Trophoblast cell (in vitro differentiated cells and primary cell): ENCODE measurements at regions not wholly inside any gene's neighbourhood (a gene's known extent, or its start where the extent isn't known, plus 50 kb on each side); places are given as distances from the start of the nearest gene placed in this dataset.

Experiments
- DNase-seq, 2 donors: peaks; one replicate each; pipeline ENCODE4 v3.0.0-alpha.2; 2016
- H2AFZ ChIP-seq: 2 replicates; pipeline ENCODE4 v1.6.1; 2013; ENCODE audit warnings: low read length, moderate library complexity, mild to moderate bottlenecking; ENCODE audit not compliant: insufficient read depth, poor library complexity
- H2AK5ac ChIP-seq: 2 replicates; pipeline ENCODE4 v1.6.1; 2013; ENCODE audit warnings: mild to moderate bottlenecking, low read length
- H2BK120ac ChIP-seq: 2 replicates; pipeline ENCODE4 v1.6.1; 2013; ENCODE audit warnings: low read length, mild to moderate bottlenecking, moderate library complexity; ENCODE audit not compliant: insufficient read depth, poor library complexity
- H2BK12ac ChIP-seq: 2 replicates; pipeline ENCODE4 v1.6.1; 2013; ENCODE audit warnings: mild to moderate bottlenecking, low read length, moderate library complexity
- H2BK5ac ChIP-seq: 2 replicates; pipeline ENCODE4 v1.6.1; 2013; ENCODE audit warnings: low read length, low read depth, moderate library complexity, mild to moderate bottlenecking; ENCODE audit not compliant: poor library complexity
- H3K14ac ChIP-seq: 2 replicates; pipeline ENCODE4 v1.6.1; 2013; ENCODE audit warnings: mild to moderate bottlenecking, low read length
- H3K18ac ChIP-seq: 2 replicates; pipeline ENCODE4 v1.6.1; 2013; ENCODE audit warnings: mild to moderate bottlenecking, low read length
- H3K23ac ChIP-seq: 2 replicates; pipeline ENCODE4 v1.6.1; 2013; ENCODE audit warnings: low read length
- H3K27ac ChIP-seq: 2 replicates; pipeline ENCODE4 v1.5.1; 2013; ENCODE audit warnings: low read depth, mild to moderate bottlenecking, inconsistent platforms, low read length, moderate library complexity
- H3K27me3 ChIP-seq: 2 replicates; pipeline ENCODE4 v1.6.1; 2013; ENCODE audit warnings: inconsistent platforms, mild to moderate bottlenecking, low read length, moderate library complexity; ENCODE audit not compliant: insufficient read depth
- H3K36me3 ChIP-seq, 2 experiments: 1 replicate in 1 of 2; 2 replicates in 1 of 2; pipeline ENCODE4 v1.6.1; 2013; ENCODE audit warnings: low read length in 2 of 2, mild to moderate bottlenecking in 2 of 2, moderate library complexity in 1 of 2; ENCODE audit not compliant: insufficient read depth in 2 of 2, control insufficient read depth in 1 of 2
- H3K4ac ChIP-seq: 2 replicates; pipeline ENCODE4 v1.6.1; 2013; ENCODE audit warnings: low read depth, mild to moderate bottlenecking, low read length, moderate library complexity
- H3K4me1 ChIP-seq, 2 experiments: 1 replicate in 1 of 2; 2 replicates in 1 of 2; pipeline ENCODE4 v1.6.1; 2013; ENCODE audit warnings: low read length in 2 of 2, mild to moderate bottlenecking in 2 of 2, moderate library complexity in 1 of 2; ENCODE audit not compliant: insufficient read depth in 2 of 2, control insufficient read depth in 1 of 2
- H3K4me2 ChIP-seq: 2 replicates; pipeline ENCODE4 v1.6.1; 2013; ENCODE audit warnings: inconsistent platforms, mild to moderate bottlenecking, low read length, moderate library complexity
- H3K4me3 ChIP-seq: 2 replicates; pipeline ENCODE4 v1.5.1; 2013; ENCODE audit warnings: mild to moderate bottlenecking, low read depth, low read length, inconsistent platforms
- H3K79me1 ChIP-seq: one replicate; pipeline ENCODE4 v1.6.1; 2013; ENCODE audit warnings: low read length
- H3K79me2 ChIP-seq: 2 replicates; pipeline ENCODE4 v1.6.1; 2013; ENCODE audit warnings: low read length, mild to moderate bottlenecking; ENCODE audit not compliant: control insufficient read depth, insufficient read depth, poor library complexity
- H3K9ac ChIP-seq: 2 replicates; pipeline ENCODE4 v1.6.1; 2013; ENCODE audit warnings: mild to moderate bottlenecking, low read length
- H3K9me3 ChIP-seq: 2 replicates; pipeline ENCODE4 v1.6.1; 2013; ENCODE audit warnings: low read depth, mild to moderate bottlenecking, control low read depth, inconsistent platforms, low read length; ENCODE audit not compliant: insufficient read depth
- H4K12ac ChIP-seq: 2 replicates; pipeline ENCODE4 v1.6.1; 2013; ENCODE audit warnings: low read depth, mild to moderate bottlenecking, low read length, moderate library complexity
- H4K8ac ChIP-seq: 2 replicates; pipeline ENCODE4 v1.6.1; 2013; ENCODE audit warnings: low read depth, mild to moderate bottlenecking, low read length, moderate library complexity
- H4K91ac ChIP-seq: one replicate; pipeline ENCODE4 v1.6.1; 2013; ENCODE audit warnings: low read depth, mild to moderate bottlenecking, low read length, moderate library complexity
- WGBS: extraction: QIAGEN DNeasy Blood & Tissue Kit; methylation state at CpG from one replicate; pipeline ENCODE4 v1.1.7; 2013; ENCODE audit warnings: missing lambda C conversion rate; ENCODE audit not compliant: insufficient read length, insufficient coverage; ENCODE audit errors: extremely low coverage; 5-methylcytosine and 5-hydroxymethylcytosine counted together

- no peak overlapping the region for H2AFZ ChIP-seq
- H2BK120ac ChIP-seq = no peak overlapping the region
- no peaks in the 10 kb centered on the region for H3K36me3 ChIP-seq
- H3K79me2 ChIP-seq = no peaks in the 10 kb centered on the region
- no peak overlapping the region for H3K18ac ChIP-seq
- no peak overlapping the region for H4K91ac ChIP-seq
- no peak for DNase-seq
- no peaks in the 10 kb centered on the region for H3K79me1 ChIP-seq
- H3K9ac ChIP-seq = no peak overlapping the region
- no peak overlapping the region for H3K14ac ChIP-seq
- no peak overlapping the region for H3K27ac ChIP-seq
- H4K8ac ChIP-seq = no peak overlapping the region
- no peak overlapping the region for H4K12ac ChIP-seq
- H2BK12ac ChIP-seq = no peak overlapping the region
- no peak overlapping the region for H2BK5ac ChIP-seq
- no peaks in the 10 kb centered on the region for H3K9me3 ChIP-seq
- H3K23ac ChIP-seq = no peak overlapping the region
- no CpG with 5 or more reads among the region's 2 CpGs for WGBS
- H3K4ac ChIP-seq = no peak overlapping the region
- H2AK5ac ChIP-seq = no peak overlapping the region
- H3K4me1 ChIP-seq = no peaks in the 10 kb centered on the region
- no peak overlapping the region for H3K4me2 ChIP-seq
- H3K4me3 ChIP-seq = no peak overlapping the region
- H3K27me3 ChIP-seq = no peaks in the 10 kb centered on the region
Observed at GRCh38 chr10:109105725-109106124, 817.6 kb downstream of the XPNPEP1 start.

- Histone ChIP-seq H3K79me2 (no peaks in the 10 kb centered on the region), H3K4me2 (no peak overlapping the region), H3K4ac (no peak overlapping the region), H2BK12ac (no peak overlapping the region), H2AFZ (no peak overlapping the region), H3K14ac (no peak overlapping the region), H3K23ac (no peak overlapping the region), H3K4me1 (no peaks in the 10 kb centered on the region), H4K91ac (no peak overlapping the region), H4K12ac (no peak overlapping the region), H3K27ac (no peak overlapping the region), H2BK5ac (no peak overlapping the region), H3K4me3 (no peak overlapping the region), H3K9ac (no peak overlapping the region), H2AK5ac (no peak overlapping the region), H2BK120ac (no peak overlapping the region), H4K8ac (no peak overlapping the region), H3K79me1 (no peaks in the 10 kb centered on the region), H3K36me3 (no peaks in the 10 kb centered on the region), H3K9me3 (no peaks in the 10 kb centered on the region), H3K27me3 (no peaks in the 10 kb centered on the region), H3K18ac (no peak overlapping the region)
- no peak for DNase-seq
- no CpG with 5 or more reads among the region's 2 CpGs for WGBS
Observed at GRCh38 chr10:109104806-109105205, 818.5 kb downstream of the XPNPEP1 start.

- no peak overlapping the region for H2BK120ac ChIP-seq
- H3K4me2 ChIP-seq = no peak overlapping the region
- no peaks in the 10 kb centered on the region for H3K79me1 ChIP-seq
- no peaks in the 10 kb centered on the region for H3K9me3 ChIP-seq
- H3K9ac ChIP-seq = no peak overlapping the region
- no peak overlapping the region for H3K18ac ChIP-seq
- no peak overlapping the region for H2AK5ac ChIP-seq
- H2BK5ac ChIP-seq = no peak overlapping the region
- H4K91ac ChIP-seq = no peak overlapping the region
- no peak overlapping the region for H3K14ac ChIP-seq
- DNase-seq = no peak
- H2AFZ ChIP-seq = no peak overlapping the region
- H3K23ac ChIP-seq = no peak overlapping the region
- H2BK12ac ChIP-seq = no peak overlapping the region
- no peak overlapping the region for H3K4me3 ChIP-seq
- no peaks in the 10 kb centered on the region for H3K36me3 ChIP-seq
- H3K79me2 ChIP-seq = no peaks in the 10 kb centered on the region
- no peak overlapping the region for H3K4ac ChIP-seq
- no peaks in the 10 kb centered on the region for H3K4me1 ChIP-seq
- H3K27ac ChIP-seq = no peak overlapping the region
- WGBS = no CpG with 5 or more reads among the region's 2 CpGs
- no peak overlapping the region for H4K12ac ChIP-seq
- H4K8ac ChIP-seq = no peak overlapping the region
- no peaks in the 10 kb centered on the region for H3K27me3 ChIP-seq
Observed at GRCh38 chr10:109103278-109103677, 820.0 kb downstream of the XPNPEP1 start.

GRCh38 chr10:109089779-109090178 lies 833.5 kb downstream of the XPNPEP1 start:
- no peak overlapping the region for H3K14ac ChIP-seq
- no peak overlapping the region for H4K91ac ChIP-seq
- no peaks in the 10 kb centered on the region for H3K27me3 ChIP-seq
- H3K4me2 ChIP-seq = no peak overlapping the region
- no peak overlapping the region for H4K12ac ChIP-seq
- no peaks in the 10 kb centered on the region for H3K4me1 ChIP-seq
- H2AK5ac ChIP-seq = no peak overlapping the region
- H3K9me3 ChIP-seq = no peaks in the 10 kb centered on the region
- H3K4me3 ChIP-seq = no peak overlapping the region
- no peaks in the 10 kb centered on the region for H3K79me2 ChIP-seq
- no peak overlapping the region for H3K9ac ChIP-seq
- no peak overlapping the region for H3K27ac ChIP-seq
- no peak overlapping the region for H3K23ac ChIP-seq
- no peak overlapping the region for H3K4ac ChIP-seq
- no peak overlapping the region for H2BK5ac ChIP-seq
- DNase-seq = no peak
- no peak overlapping the region for H2AFZ ChIP-seq
- no peaks in the 10 kb centered on the region for H3K79me1 ChIP-seq
- H3K18ac ChIP-seq = no peak overlapping the region
- no peak overlapping the region for H2BK12ac ChIP-seq
- WGBS = no CpG with 5 or more reads among the region's 3 CpGs
- no peak overlapping the region for H4K8ac ChIP-seq
- no peaks in the 10 kb centered on the region for H3K36me3 ChIP-seq
- no peak overlapping the region for H2BK120ac ChIP-seq
